Daoy (cell line): ENCODE measurements at regions not wholly inside any gene's neighbourhood (a gene's known extent, or its start where the extent isn't known, plus 50 kb on each side); places are given as distances from the start of the nearest gene placed in this dataset.

Source experiments
- DNase-seq: peaks from one replicate; pipeline ENCODE4 v3.0.0-alpha.2; 2015; ENCODE audit warnings: low read depth

DNA sequence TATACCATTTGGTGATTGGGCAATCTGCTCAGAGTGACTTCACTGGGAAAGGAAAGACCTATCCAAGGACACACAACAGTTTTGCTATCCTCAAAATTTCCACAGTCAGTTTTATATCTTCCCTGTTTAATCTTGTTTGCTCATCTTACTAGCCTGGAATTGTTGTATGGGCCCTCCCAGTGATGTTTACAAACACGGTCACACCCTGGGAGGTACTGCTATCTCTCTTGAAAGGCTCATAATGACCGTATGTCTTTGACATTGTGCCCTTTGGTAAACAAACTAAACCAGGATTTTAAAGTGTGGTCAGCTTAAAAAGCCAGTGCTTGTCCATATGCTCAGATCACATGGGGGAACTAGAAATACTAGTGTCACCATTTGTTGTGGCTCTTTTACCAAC is 277.0 kb downstream of the CDH2 start:
- no peak for DNase-seq

DNA sequence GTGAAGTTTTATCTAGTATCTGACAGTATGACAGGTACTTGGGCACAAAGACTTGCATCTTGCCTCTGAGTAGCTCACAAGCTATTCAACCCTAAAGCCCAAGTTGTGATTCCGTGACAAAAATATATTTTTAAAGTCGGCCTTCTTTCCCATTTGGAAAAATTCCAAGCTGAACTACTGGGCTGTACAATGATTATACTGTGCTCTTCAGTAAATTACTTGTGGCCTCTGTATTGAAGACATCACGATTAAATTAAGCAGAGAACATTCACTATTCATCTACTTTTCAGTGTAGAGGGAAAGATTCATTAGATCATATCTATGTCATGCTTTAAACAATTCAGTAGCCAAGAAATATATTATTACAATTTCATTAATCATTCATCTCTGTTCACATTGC is 282.2 kb downstream of the CDH2 start:
- no peak for DNase-seq

DNA sequence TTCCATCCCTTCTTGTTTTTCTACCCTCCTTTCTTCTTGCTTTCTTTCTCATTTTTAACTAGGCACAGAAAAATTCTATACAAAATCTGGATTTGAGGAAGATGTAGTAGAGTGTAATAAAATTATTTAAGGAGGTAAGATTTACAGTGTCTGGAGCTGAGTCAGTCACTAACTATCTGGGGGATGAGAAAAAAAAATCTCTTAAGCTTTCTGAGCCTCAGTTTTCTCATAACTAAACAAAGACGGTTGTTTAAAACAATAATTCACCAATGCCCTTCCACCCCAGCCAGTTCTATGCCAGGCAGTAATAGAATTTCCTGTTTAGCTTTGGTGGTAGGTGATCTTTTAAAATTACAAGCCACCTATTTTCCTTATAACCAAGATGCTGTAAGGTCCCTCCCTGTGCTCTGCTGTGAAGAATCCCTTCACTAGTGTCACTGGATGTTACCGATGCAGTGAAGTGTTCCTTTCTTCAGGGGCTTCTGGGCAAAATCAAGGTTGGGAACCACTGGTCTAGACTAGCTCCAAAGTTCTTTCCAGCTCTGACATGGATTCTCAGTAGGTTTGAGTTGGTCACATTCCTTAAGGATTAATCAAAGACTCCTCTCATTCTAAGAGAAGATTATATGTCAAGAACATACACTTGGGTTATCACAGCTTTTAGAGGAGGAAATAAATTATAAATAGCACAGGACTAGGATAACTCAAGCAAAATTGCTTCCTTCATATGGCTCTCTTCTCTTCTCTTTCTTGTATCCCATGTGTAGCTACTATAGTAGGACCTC is 289.0 kb downstream of the CDH2 start:
- DNase-seq: no peak

DNA sequence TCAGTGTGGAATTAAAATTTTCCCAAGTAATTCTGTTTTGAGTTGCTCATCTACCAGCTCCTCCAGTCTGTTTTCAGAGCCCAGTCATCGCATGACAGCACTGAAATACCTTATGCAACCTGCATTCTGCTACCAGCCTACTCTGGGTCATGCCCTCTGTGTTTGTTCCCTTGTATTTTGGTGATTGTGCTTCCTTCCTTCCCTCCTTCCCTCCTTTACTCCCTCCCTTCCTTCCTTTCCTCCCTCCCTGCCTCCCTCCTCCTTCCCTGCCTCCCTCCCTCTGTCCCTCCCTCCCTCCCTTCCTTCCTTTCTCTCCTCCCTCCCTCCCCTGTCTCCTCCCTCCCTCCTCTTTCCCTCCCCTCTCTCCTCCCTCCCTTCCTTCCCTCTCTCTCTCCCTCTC is 289.6 kb downstream of the CDH2 start:
- peak; percentile 2 for DNase-seq

DNA sequence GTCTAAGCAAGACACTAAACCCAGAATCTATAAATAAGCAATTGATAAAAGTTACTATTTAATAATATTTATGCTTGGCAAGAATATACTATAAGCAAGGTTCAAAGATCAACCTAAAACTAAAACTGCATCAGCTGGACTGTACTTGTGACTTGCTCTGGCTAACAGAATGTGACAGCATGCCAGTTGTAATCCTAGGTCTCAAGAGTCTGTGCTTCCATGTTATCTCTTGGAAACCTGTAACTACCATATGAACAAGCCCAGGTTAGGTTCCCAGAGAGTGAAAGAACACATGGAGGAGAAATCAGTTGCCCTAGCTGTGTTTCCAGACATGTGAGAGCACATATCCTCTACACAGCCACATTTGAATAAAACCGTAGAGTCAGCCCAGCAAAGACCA is 297.4 kb downstream of the CDH2 start:
- DNase-seq: no peak

DNA sequence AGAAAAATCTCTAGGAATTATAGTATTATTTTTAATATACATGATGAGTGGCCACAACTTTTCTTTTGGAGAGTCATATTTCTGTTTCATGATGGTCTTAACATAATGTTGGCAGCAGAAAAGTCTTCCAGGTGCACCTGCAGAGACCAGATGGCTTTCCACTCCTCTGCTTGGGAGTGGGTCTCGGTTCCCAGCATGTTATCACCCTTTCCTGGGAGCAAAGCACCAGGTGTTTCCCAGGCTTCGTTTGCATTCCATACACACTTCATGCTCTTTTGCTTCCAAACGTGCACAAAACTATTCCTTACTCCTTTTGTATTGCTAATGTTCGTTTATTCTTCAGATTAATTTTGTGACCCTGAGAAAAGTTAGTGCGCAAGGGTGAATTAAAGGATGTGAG is 305.2 kb downstream of the CDH2 start:
- no peak for DNase-seq

DNA sequence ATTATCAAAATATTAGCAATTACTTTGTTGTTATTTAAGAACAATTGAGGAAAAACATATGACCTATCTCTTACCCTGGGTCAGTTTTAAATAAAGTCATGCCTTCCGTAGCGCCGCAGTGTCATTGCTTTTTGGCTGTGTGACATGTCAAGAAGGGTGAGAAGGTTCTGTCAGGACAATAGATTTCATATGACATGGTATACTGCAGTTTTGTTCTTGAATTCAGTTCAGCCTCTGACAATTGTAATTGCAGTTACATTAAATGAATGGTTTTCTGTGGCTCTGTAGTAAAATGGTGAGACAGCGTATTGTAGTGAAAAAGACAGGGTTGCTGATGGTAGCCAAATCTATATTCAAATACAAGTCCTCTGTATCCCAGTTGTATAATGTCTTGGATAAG is 307.2 kb downstream of the CDH2 start:
- DNase-seq: no peak

DNA sequence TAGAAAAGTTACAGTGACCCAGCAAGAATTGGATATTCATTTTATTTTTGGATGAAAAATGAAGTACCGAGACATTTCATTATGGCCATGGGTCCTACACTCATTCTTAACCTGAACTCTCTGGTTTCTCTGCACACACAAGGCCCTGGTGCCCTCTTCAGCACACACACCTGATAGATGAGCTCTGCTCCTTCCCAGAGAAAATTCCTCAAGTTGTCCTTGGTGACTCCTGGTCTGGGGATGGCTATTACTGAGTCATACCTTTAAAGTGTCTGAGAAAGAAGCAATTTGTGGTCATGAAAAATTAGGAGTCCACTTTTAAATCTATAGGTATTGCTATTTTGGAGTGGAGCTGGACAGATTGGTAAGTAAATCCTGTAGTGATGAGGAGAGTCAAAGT is 311.5 kb downstream of the CDH2 start:
- no peak for DNase-seq

DNA sequence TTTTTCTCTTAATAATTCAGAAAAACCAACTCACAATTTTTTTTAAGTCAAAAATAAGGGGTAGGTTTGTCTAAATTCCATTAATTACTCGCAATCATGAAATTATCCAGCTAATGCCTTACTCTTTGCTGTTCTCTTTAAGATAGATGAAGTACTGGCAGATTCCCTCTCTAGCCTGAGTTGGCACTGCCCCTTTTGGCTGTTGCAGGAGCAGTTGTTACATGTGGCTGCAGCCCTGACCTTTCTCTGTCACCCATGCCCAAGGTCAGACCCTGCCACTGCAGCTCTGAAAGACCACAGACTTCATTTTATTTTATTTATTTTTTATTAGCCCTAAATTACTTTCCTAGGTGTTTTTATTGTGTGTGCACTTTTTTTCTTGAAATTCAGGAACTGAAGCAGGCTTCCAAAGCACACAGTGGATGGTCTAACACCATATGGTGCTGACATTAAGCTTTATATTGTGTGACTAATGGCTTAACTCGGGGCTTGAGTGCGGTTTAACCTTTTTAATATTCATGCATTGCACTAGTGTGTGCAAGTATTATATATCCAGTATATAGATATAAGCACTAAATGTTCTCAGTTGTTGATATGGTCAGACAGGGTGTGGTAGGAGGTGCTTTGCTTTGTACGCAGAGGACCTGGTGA is 313.0 kb downstream of the CDH2 start:
- no peak for DNase-seq

DNA sequence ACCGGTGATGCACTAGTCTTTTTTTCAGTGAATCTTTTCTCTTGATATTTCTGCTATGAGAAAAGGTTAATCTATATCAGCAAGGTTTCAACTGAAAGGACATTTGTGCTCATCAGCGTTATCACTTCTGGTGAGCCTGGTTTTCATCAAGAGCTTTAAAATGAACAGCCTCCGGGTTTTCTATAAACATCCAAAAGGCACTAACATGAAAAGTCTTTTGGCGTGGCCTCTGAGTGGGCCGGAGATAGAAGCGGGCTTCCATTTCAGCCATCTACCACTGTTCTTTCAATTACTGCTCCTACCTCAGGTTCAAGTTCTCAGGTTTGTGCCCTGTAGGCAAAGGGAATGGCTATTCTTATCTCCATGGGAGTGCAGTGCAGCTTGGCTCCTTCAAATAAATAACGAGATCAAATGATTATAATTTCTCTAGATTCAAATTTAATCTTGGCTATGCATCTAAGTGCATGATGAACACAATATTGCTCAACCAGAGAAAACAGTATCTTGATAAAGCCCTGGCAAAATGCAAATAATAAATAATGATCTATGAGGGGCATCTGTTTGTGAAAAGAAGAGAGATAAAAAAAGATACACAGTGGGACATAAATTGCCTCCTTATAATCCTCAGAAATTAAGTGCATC is 314.8 kb downstream of the CDH2 start:
- DNase-seq: no peak

DNA sequence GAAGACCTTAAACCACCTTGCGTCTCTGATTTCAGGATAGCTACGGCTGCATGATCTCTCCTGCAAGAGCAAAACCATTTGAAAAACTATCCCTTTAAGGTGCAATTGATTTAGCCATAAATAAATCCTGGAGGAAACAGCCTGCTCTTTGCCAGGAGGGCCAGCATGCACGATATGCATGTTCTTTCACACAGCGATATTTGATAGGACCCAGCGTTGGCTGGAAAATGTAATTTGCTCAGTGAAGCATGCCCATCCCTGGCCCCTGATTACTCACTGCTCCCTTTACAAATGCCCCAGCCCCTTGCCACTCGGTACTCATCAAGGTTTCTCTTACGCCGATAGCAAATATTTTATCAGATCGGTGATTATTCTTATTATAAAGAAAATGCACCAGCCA is 315.4 kb downstream of the CDH2 start:
- peak; percentile 44 for DNase-seq

DNA sequence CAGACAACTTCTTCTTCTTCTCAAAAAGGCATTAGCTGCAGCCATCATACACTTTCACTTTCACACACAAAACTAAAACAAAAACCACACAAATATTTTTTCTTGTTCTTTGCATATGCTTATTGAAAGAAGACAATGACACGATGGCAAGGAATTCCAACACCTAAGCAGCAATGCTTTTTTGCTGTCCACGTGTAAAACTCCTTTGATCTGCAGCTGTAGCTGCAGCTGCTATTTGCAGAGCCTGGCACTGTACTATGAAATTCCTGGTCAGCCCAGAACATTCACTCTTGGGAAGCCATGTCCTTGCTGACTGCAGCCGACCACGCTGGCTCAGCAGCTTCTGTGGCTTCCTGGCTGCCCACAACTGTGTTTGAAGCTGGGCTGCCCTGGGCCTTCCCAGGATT is 316.2 kb downstream of the CDH2 start:
- DNase-seq: peak; percentile 61

DNA sequence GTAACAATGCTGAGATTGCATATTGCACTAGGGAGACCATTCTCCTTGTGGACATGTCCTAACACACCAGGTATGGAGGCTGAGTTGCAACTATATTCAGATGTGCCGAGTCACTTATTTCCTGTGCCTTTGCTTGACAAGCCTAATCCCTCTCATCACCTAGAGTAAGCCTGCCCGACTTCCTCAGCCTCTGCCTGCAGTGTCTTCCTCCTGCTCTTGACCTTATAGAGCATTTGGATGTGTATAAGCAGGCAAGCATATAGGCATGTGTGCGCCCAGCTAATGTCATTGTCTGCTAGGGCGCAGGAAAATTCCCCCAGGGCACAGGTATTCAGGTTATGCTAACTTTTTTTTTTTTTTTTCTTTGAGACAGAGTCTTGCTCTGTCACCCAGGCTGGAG is 316.9 kb downstream of the CDH2 start:
- DNase-seq: no peak

DNA sequence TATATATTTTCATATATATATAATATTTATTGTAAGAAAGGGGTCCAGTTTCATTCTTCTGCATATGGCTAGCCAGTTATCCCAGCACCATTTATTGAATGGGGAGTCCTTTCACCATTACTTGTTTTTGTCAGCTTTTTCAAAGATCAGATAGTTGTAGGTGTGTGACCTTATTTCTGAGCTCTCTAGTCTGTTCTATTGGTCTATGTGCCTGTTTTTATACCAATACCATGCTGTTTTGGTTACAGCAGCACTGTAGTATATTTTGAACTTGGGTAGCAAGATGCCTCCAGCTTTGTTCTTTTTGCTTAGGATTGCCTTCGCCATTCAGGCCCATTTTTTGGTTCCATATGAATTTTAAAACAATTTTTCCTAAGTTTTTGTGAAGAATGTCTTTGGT is 320.1 kb downstream of the CDH2 start:
- DNase-seq: no peak

DNA sequence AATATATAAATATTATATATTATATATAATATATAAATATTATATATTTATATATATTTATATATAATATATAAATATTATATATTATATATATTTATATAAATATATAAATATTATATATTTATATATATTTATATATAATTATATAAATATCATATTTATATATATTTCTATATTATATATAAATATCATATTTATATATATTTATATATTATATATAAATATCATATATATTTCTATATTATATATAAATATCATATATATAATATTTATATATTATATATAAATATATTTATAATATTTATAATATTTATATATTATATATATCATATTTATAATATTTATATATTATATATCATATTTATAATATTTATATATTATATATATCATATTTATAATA is 321.4 kb downstream of the CDH2 start:
- DNase-seq: no peak

DNA sequence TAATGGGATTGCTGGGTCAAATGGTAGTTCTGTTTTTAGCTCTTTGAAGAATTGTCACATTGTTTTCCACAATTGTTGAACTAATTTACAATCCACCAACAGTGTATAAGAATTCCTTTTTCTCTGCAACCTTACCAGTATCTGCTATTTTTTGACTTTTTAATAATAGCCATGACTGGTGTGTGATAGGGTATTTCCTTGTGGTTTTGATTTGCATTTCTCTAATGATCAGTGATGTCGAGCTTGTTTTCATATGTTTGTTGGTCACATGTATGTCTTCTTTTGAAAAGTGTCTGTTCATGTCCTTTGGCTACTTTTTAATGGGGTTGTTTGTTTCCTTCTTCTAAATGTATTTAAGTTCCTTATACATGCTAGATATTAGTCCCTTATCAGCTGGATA is 322.3 kb downstream of the CDH2 start:
- no peak for DNase-seq

DNA sequence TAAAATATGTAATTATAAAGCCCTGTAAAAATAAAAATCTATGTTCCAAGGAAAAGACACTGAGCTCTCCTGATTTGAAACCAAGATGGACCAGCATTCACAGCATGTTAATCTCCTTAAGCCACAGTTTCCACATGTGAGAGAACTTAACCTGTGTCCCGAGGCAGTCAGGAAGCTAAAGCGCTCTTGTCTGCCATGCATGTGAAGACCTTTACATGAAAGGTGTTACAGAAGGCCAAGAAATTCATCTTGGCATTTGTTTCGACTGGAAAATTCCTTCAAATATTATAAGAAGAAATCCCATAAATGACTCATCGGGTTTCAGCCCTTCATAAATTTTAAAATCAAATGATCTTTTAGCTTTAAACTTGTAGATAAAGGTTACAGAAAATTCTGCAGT is 328.6 kb downstream of the CDH2 start:
- no peak for DNase-seq

DNA sequence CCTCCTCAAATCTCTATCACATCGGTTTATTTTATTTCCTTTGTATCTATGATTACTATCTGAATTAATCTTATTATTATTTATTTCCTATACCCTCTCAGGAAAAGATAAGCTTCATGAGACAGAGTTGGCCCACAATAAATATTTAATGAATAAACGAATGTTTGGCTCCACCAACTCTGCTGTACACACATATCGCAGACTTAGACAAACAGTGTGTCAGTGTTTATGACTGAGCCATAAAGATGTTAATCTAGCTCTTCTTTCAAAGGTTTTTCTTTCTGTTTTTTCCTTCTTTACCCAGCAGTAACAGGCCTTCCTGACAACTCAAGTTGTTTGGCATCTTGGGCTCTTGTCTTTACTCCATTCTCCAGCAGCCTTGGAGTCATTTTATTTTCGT is 329.5 kb downstream of the CDH2 start:
- DNase-seq: no peak

DNA sequence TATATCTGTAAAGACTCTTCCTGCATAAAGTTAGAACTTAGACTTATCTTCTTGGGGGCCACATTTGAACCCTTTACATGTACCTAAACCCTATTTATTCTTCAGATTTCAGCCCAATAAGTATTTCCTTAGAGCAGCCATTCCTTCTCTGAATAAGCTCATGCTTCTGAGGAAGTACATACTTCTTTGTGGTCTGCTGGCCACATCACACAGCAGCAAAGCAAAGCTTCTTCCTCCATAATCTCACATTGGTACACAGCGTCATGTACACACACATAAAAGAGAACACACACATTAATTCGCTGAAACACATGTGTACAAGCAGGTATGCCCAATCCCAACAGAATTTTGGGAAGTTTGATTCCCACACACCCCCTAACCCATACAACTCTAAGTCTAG is 331.0 kb downstream of the CDH2 start:
- no peak for DNase-seq

DNA sequence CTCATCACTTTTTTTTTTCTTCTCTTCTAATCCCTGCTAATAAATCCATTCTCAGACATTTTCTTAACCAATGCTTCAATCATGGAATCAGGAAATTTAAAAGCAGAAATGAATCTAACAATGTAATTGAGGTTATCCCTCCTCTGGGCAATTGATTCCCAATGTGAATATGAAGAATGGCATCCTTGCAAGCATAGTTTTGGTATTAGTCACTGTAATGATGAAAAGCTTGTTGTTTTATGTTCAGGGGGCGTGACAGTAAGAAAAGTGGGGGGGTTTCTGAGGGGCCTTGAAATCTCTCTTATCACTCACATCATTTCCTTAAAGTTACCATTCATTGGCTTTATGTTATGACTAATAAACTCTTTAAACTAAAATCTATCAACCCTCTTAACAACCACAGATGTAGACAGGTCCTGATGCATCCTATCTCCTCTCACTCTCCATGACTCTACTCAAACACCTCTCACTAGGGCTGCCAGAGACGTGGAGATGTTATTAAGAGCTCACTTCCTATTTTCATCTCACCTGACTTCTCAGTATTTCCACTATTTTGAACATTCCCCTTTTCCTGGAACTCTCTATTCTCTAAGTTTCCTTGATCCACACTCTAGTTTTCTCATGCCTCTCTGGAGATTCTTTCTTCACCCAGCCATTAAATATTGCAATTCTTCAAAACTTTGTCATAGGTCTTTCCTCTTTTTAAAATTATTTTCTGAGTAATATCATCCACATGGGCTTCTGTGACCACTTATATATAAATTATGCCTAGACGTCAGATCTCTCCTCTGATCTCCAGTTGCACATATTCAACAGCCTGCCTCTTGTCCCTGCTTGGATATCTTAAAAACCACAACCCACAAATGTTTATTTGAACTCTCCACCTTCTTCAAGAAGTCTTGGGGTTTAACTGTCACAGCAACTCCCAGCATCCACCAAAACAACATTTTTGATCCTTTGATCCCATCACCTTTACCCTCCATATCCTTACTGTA is 332.9 kb downstream of the CDH2 start:
- DNase-seq: peak; percentile 72

DNA sequence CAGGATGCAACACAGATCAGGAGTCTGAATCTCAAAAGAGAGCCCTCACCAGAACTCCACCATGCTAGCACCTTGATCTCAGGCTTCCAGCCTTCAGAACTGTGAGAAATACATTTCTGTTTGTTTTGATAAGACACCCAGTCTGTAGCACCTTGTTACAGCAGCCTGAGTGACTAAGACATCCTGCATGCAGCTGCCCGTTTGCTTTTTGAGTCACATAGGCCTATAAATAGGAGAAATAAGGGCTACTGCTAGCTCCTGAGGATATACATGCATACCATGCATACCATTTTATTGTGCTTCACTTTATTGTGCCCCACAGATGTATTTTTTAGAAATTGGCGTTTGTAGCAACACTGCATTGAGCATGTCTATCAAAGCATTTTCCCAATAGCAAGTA is 337.8 kb downstream of the CDH2 start:
- DNase-seq: peak; percentile 88

DNA sequence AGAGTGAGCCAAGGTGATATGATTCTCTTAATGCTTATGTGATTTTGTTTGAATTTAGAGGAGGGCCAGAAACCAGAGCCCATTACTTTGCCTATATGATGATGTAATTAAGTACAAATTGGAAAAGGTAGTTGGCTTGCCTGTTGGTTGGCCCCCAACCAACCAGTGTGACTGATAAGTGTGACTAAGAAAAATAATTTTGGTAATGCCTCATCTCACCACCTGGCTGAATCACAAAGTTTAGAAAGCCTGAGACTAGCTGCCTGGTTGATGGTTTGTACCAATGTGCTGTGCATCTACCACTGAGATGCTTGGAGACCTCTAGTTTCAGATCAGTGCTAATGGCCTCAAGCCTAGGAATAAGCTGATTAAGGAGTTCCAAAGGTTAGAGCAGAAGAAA is 338.7 kb downstream of the CDH2 start:
- DNase-seq: peak; percentile 72
